GM19239 (cell line): ENCODE measurements at regions not wholly inside any gene's neighbourhood (a gene's known extent, or its start where the extent isn't known, plus 50 kb on each side); places are given as distances from the start of the nearest gene placed in this dataset.

Experiments
- DNase-seq: peaks from one replicate; pipeline ENCODE4 v3.0.0; 2011; ENCODE audit warnings: low spot score; ENCODE audit not compliant: insufficient read length
- FAIRE-seq: peaks from 2 replicates; lab custom pipeline; 2011; peaks lifted over from hg19 to GRCh38; lab: Jason Lieb, UNC

GRCh38 chr1:17927952-17928351 is 172.8 kb downstream of the ACTL8 start:
- FAIRE-seq (no peak), DNase-seq (no peak)

- FAIRE-seq: no peak
- no peak for DNase-seq
Measured at GRCh38 chr1:17929224-17929623, 174.1 kb downstream of the ACTL8 start.

- no peak for FAIRE-seq
- DNase-seq: no peak
Measured at GRCh38 chr1:17930635-17931034, 175.5 kb downstream of the ACTL8 start.

- FAIRE-seq (no peak), DNase-seq (no peak)
Measured at GRCh38 chr1:17932164-17932563, 175.4 kb upstream of the IGSF21 start.

- DNase-seq: no peak
- no peak for FAIRE-seq
Measured at GRCh38 chr1:17933501-17933900, 174.1 kb upstream of the IGSF21 start.

- DNase-seq: no peak
- FAIRE-seq: no peak
Measured at GRCh38 chr1:17933971-17934370, 173.6 kb upstream of the IGSF21 start.

- no peak for DNase-seq
- no peak for FAIRE-seq
Measured at GRCh38 chr1:17935230-17935629, 172.4 kb upstream of the IGSF21 start.

GRCh38 chr1:17941431-17942189 is 166.0 kb upstream of the IGSF21 start:
- DNase-seq (no peak), FAIRE-seq (no peak)

GRCh38 chr1:17943506-17943905 is 164.1 kb upstream of the IGSF21 start:
- FAIRE-seq (no peak), DNase-seq (no peak)

GRCh38 chr1:17944646-17945045 is 163.0 kb upstream of the IGSF21 start:
- DNase-seq: no peak
- FAIRE-seq: no peak

GRCh38 chr1:17946434-17946833 is 161.2 kb upstream of the IGSF21 start:
- no peak for DNase-seq
- FAIRE-seq: no peak

- DNase-seq (no peak), FAIRE-seq (no peak)
Measured at GRCh38 chr1:17948594-17948993, 159.0 kb upstream of the IGSF21 start.

- DNase-seq (no peak), FAIRE-seq (no peak)
Measured at GRCh38 chr1:17949511-17949910, 158.1 kb upstream of the IGSF21 start.

- no peak for FAIRE-seq
- DNase-seq: no peak
Measured at GRCh38 chr1:17950728-17951127, 156.9 kb upstream of the IGSF21 start.

GRCh38 chr1:17952506-17952905 is 155.1 kb upstream of the IGSF21 start:
- DNase-seq (no peak), FAIRE-seq (no peak)

GRCh38 chr1:17953921-17954320 is 153.7 kb upstream of the IGSF21 start:
- DNase-seq: no peak
- FAIRE-seq: no peak

GRCh38 chr1:17955302-17956285 is 152.0 kb upstream of the IGSF21 start:
- DNase-seq: no peak
- FAIRE-seq: no peak

- no peak for FAIRE-seq
Measured at GRCh38 chr1:17957588-17958267, 149.9 kb upstream of the IGSF21 start.

GRCh38 chr1:17958704-17959103 is 148.9 kb upstream of the IGSF21 start:
- FAIRE-seq (no peak), DNase-seq (no peak)

More at GRCh38 chr1:17957588-17958267, 149.9 kb upstream of the IGSF21 start:
- no peak for DNase-seq

- FAIRE-seq (no peak), DNase-seq (no peak)
Measured at GRCh38 chr1:17963513-17963912, 144.1 kb upstream of the IGSF21 start.
